Fibroblast of skin of right quadriceps (primary cell): ENCODE measurements at regions not wholly inside any gene's neighbourhood (a gene's known extent, or its start where the extent isn't known, plus 50 kb on each side); places are given as distances from the start of the nearest gene placed in this dataset.
"Not testable (repeated sequence)": the region's sequence is repeated elsewhere in the genome, so short reads cannot be mapped to it uniquely, and the experiment has no call there.

Source experiments
- DNase-seq: peaks from one replicate; pipeline ENCODE4 v3.0.0-alpha.2; 2013

GRCh38 chr4:65265526-65265925, 404.8 kb downstream of the EPHA5 start:
- DNase-seq: no peak

- no peak for DNase-seq
Observed at GRCh38 chr4:65259296-65259695, 411.0 kb downstream of the EPHA5 start.

GRCh38 chr4:65250916-65251315, 419.4 kb downstream of the EPHA5 start:
- DNase-seq: no peak

- DNase-seq: no peak
Observed at GRCh38 chr4:65249111-65249510, 421.2 kb downstream of the EPHA5 start.

- no peak for DNase-seq
Observed at GRCh38 chr4:65242156-65242846, 428.0 kb downstream of the EPHA5 start.

- DNase-seq: no peak
Observed at GRCh38 chr4:65241257-65241997, 428.9 kb downstream of the EPHA5 start.

- no peak for DNase-seq
Observed at GRCh38 chr4:65234061-65234460, 436.2 kb downstream of the EPHA5 start.

GRCh38 chr4:65227628-65228027, 442.7 kb downstream of the EPHA5 start:
- DNase-seq: no peak

GRCh38 chr4:65223601-65224000, 446.7 kb downstream of the EPHA5 start:
- no peak for DNase-seq

GRCh38 chr4:65223074-65223473, 447.2 kb downstream of the EPHA5 start:
- not testable (repeated sequence) for DNase-seq

- DNase-seq: no peak
Observed at GRCh38 chr4:65217179-65217578, 453.1 kb downstream of the EPHA5 start.

GRCh38 chr4:65202853-65203236, 467.4 kb downstream of the EPHA5 start:
- DNase-seq: no peak

- DNase-seq: no peak
Observed at GRCh38 chr4:65202165-65202852, 468.0 kb downstream of the EPHA5 start.

GRCh38 chr4:65195666-65196065, 474.6 kb downstream of the EPHA5 start:
- DNase-seq: no peak

GRCh38 chr4:65195002-65195401, 475.3 kb downstream of the EPHA5 start:
- no peak for DNase-seq

GRCh38 chr4:65193985-65194384, 476.3 kb downstream of the EPHA5 start:
- no peak for DNase-seq

- DNase-seq: no peak
Observed at GRCh38 chr4:65190780-65191179, 479.5 kb downstream of the EPHA5 start.

GRCh38 chr4:65175585-65175984, 494.7 kb downstream of the EPHA5 start:
- DNase-seq: no peak

- no peak for DNase-seq
Observed at GRCh38 chr4:65170768-65171514, 499.3 kb downstream of the EPHA5 start.

- DNase-seq: no peak
Observed at GRCh38 chr4:65167719-65168118, 502.6 kb downstream of the EPHA5 start.

- DNase-seq: no peak
Observed at GRCh38 chr4:65152205-65152604, 518.1 kb downstream of the EPHA5 start.

GRCh38 chr4:65139998-65140397, 530.3 kb downstream of the EPHA5 start:
- no peak for DNase-seq

GRCh38 chr4:65126200-65126599, 544.1 kb downstream of the EPHA5 start:
- no peak for DNase-seq
